Keratinocyte (primary cell): ENCODE measurements at regions not wholly inside any gene's neighbourhood (a gene's known extent, or its start where the extent isn't known, plus 50 kb on each side); places are given as distances from the start of the nearest gene placed in this dataset.

Source experiments
- DNase-seq: peaks from one replicate; pipeline ENCODE4 v3.0.0-alpha.2; 2011; ENCODE audit warnings: low read depth, missing footprints, low spot score
- FAIRE-seq: peaks from 2 replicates; lab custom pipeline; 2011; peaks lifted over from hg19 to GRCh38; lab: Jason Lieb, UNC
- H2AFZ ChIP-seq: 2 replicates; pipeline ENCODE4 v1.6.0; 2012; ENCODE audit warnings: low read length, control low read depth, inconsistent platforms; ENCODE audit not compliant: control insufficient read depth
- H3K27ac ChIP-seq: 2 replicates; pipeline ENCODE4 v1.5.1; 2011; ENCODE audit warnings: low read length; ENCODE audit not compliant: control insufficient read depth, insufficient read depth
- H3K27me3 ChIP-seq: 3 replicates; pipeline ENCODE4 v1.6.0; 2011; ENCODE audit warnings: low read length; ENCODE audit not compliant: control insufficient read depth, insufficient read depth; ENCODE audit errors: extremely low read depth
- H3K36me3 ChIP-seq, 2 experiments: 2 replicates in 1 of 2; 3 replicates in 1 of 2; pipeline ENCODE4 v1.5.1; 2011; ENCODE audit warnings: low read length in 2 of 2, mild to moderate bottlenecking in 1 of 2; ENCODE audit not compliant: control insufficient read depth in 2 of 2, insufficient read depth in 2 of 2; ENCODE audit errors: extremely low read depth in 1 of 2
- H3K4me1 ChIP-seq: 3 replicates; pipeline ENCODE4 v1.5.1; 2011; ENCODE audit warnings: low read length; ENCODE audit not compliant: control insufficient read depth, insufficient read depth; ENCODE audit errors: extremely low read depth
- H3K4me2 ChIP-seq: 3 replicates; pipeline ENCODE4 v1.6.0; 2011; ENCODE audit warnings: low read depth, low read length; ENCODE audit not compliant: control insufficient read depth, insufficient read depth; ENCODE audit errors: extremely low read depth
- H3K4me3 ChIP-seq, 3 experiments: fragments of 200-600 bp in 1 of 3; sonication (generic) in 1 of 3; 2 replicates in 2 of 3; 3 replicates in 1 of 3; pipeline ENCODE4 v1.5.1; 2011 to 2016; ENCODE audit warnings: low read length in 3 of 3, mild to moderate bottlenecking in 3 of 3, control low read depth in 2 of 3, inconsistent platforms in 1 of 3, low read depth in 1 of 3, mixed read lengths in 1 of 3, mixed run types in 1 of 3, moderate library complexity in 1 of 3; ENCODE audit not compliant: control insufficient read depth in 2 of 3, insufficient read depth in 2 of 3; ENCODE audit errors: extremely low read depth in 1 of 3
- H3K79me2 ChIP-seq: 2 replicates; pipeline ENCODE4 v1.6.0; 2012; ENCODE audit warnings: low read length; ENCODE audit not compliant: control insufficient read depth, insufficient read depth
- H3K9ac ChIP-seq: 3 replicates; pipeline ENCODE4 v1.6.0; 2011; ENCODE audit warnings: low read length; ENCODE audit not compliant: control insufficient read depth, insufficient read depth; ENCODE audit errors: extremely low read depth
- H3K9me1 ChIP-seq: 3 replicates; pipeline ENCODE4 v1.6.0; 2011; ENCODE audit warnings: low read length; ENCODE audit not compliant: control insufficient read depth, insufficient read depth; ENCODE audit errors: extremely low read depth
- H3K9me3 ChIP-seq: 2 replicates; pipeline ENCODE4 v1.5.1; 2012; ENCODE audit warnings: low read depth, low read length; ENCODE audit not compliant: control insufficient read depth
- H4K20me1 ChIP-seq: 3 replicates; pipeline ENCODE4 v1.6.0; 2011; ENCODE audit warnings: low read length; ENCODE audit not compliant: control insufficient read depth, insufficient read depth; ENCODE audit errors: extremely low read depth
- EZH2 ChIP-seq: IDR thresholded peaks from one replicate; pipeline ENCODE4 v1.6.1; 2012; ENCODE audit warnings: inconsistent platforms, mild to moderate bottlenecking, low read length, moderate library complexity
- dilution Hi-C: fragments of 300-500 bp; cut with MboI; formaldehyde crosslinking; loops from one replicate; pipeline ENCODE4 v1.7.0; 2020; ENCODE audit warnings: low sequenced_read_pairs; ENCODE audit not compliant: extremely low pct_ligation_motif_present
- TF ChIP-seq, protein P1 (sequence below), 3 experiments: IDR thresholded peaks in 1 of 3; conservative IDR thresholded peaks in 1 of 3; optimal IDR thresholded peaks in 1 of 3; 2 replicates in 2 of 3; 3 replicates in 1 of 3; pipeline versions ENCODE3 to v1.5.1; 2011; ENCODE audit warnings: low read length in 3 of 3, mild to moderate bottlenecking in 3 of 3, moderate library complexity in 2 of 3, control low read depth in 1 of 3, inconsistent platforms in 1 of 3; ENCODE audit not compliant: insufficient read depth in 2 of 3; ENCODE audit errors: extremely low read depth in 1 of 3

DNA sequence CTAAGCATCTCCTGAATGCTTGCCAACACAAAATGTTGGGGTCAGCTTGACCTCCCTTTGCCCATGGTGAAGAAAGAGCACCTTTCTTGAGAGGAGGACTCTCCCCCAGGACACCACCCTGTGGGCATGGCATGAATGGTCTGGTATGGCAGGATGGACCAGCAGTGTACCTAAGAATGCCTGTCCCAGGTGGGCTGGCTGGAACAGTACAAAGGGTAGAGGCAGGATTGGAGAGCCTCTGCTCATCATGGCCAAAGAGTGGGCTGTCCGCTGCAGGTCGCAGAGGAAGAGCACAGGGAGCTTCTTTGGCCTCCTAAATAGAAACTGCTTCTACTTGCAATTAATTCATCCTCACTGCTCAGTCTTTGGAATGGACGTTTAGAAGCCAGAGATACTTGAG lies 131.6 kb upstream of the OSMR start:
- TF ChIP-seq, protein P1, sequence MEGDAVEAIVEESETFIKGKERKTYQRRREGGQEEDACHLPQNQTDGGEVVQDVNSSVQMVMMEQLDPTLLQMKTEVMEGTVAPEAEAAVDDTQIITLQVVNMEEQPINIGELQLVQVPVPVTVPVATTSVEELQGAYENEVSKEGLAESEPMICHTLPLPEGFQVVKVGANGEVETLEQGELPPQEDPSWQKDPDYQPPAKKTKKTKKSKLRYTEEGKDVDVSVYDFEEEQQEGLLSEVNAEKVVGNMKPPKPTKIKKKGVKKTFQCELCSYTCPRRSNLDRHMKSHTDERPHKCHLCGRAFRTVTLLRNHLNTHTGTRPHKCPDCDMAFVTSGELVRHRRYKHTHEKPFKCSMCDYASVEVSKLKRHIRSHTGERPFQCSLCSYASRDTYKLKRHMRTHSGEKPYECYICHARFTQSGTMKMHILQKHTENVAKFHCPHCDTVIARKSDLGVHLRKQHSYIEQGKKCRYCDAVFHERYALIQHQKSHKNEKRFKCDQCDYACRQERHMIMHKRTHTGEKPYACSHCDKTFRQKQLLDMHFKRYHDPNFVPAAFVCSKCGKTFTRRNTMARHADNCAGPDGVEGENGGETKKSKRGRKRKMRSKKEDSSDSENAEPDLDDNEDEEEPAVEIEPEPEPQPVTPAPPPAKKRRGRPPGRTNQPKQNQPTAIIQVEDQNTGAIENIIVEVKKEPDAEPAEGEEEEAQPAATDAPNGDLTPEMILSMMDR (optimal IDR thresholded peaks at IDR 0.05 in 1 of 3, IDR thresholded peaks at IDR 0.05 in 1 of 3, conservative IDR thresholded peaks at IDR 0.05 in 1 of 3; ENCODE audit: extremely low read depth in 1 of 3, insufficient read depth in 2 of 3, low read length in 3 of 3): no peak
- no peak for TF ChIP-seq EZH2
- H3K9ac ChIP-seq: no peak overlapping the region
- no peaks in the 10 kb centered on the region for H3K36me3 ChIP-seq
- H2AFZ ChIP-seq: no peak overlapping the region
- peaks cover 2% of the 10 kb centered on the region for H3K27me3 ChIP-seq
- no peaks in the 10 kb centered on the region for H3K9me1 ChIP-seq
- H4K20me1 ChIP-seq: no peaks in the 10 kb centered on the region
- no peak for FAIRE-seq
- no peak for DNase-seq
- H3K9me3 ChIP-seq: no peaks in the 10 kb centered on the region
- dilution Hi-C loops: no loop called here
- no peak overlapping the region for H3K27ac ChIP-seq
- no peak overlapping the region for H3K4me3 ChIP-seq
- H3K79me2 ChIP-seq: no peaks in the 10 kb centered on the region
- no peak overlapping the region for H3K4me2 ChIP-seq
- no peaks in the 10 kb centered on the region for H3K4me1 ChIP-seq

DNA sequence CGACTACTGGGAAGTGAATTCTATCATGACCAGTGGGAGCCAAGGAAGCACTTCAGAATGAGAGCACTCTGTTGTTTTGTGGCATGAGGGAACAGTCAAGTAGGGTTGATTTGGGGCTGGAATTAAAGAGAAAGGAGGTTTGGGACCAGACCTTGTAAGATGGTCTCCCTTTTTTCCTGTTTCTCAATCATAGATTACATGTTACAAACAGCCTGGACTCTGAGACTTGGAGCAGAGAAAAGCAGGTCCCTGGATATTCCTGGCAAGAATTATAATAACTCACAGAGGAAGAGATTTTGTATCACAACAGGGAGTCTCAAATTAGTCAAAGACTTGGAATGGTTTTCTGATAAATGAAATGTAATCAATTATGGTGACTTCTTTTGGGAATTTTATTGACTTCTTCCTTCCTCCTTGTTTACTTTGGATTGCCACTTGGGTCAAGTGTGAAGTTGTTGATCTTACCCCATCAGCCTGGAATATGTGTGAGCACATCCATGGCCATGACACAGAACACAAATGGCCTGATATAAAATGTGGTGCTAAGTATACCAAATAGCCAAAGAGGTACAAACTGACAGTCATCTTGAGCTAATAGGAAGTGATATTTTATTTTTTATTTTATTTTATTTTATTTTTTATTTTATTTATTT lies 131.0 kb upstream of the OSMR start:
- Histone ChIP-seq H3K4me2 (no peak overlapping the region), H3K9me1 (no peaks in the 10 kb centered on the region), H3K79me2 (no peaks in the 10 kb centered on the region), H3K36me3 (no peaks in the 10 kb centered on the region), H3K27ac (no peak overlapping the region), H4K20me1 (no peaks in the 10 kb centered on the region), H2AFZ (no peak overlapping the region), H3K9ac (no peak overlapping the region), H3K4me3 (no peak overlapping the region), H3K4me1 (no peaks in the 10 kb centered on the region), H3K27me3 (peaks cover 2% of the 10 kb centered on the region), H3K9me3 (no peaks in the 10 kb centered on the region)
- FAIRE-seq: no peak
- TF ChIP-seq, protein P1 (optimal IDR thresholded peaks at IDR 0.05 in 1 of 3, IDR thresholded peaks at IDR 0.05 in 1 of 3, conservative IDR thresholded peaks at IDR 0.05 in 1 of 3; ENCODE audit: extremely low read depth in 1 of 3, insufficient read depth in 2 of 3, low read length in 3 of 3): no peak
- no peak for TF ChIP-seq EZH2
- dilution Hi-C loops: no loop called here
- DNase-seq: no peak
